GM23248 (cell line): ENCODE measurements at regions not wholly inside any gene's neighbourhood (a gene's known extent, or its start where the extent isn't known, plus 50 kb on each side); places are given as distances from the start of the nearest gene placed in this dataset.

ENCODE experiments used
- EZH2 ChIP-seq: fragments of 200-600 bp; sonication (generic); IDR thresholded peaks from 2 replicates; pipeline ENCODE4 v1.6.1; 2018; ENCODE audit warnings: antibody characterized with exemption, mild to moderate bottlenecking; ENCODE audit not compliant: insufficient read depth, poor library complexity, severe bottlenecking
- EZH2phosphoT487 ChIP-seq: fragments of 200-600 bp; sonication (generic); IDR thresholded peaks from 2 replicates; pipeline ENCODE4 v1.6.1; 2018; ENCODE audit warnings: antibody characterized with exemption, moderate library complexity, mild to moderate bottlenecking, low read depth; ENCODE audit not compliant: insufficient read depth

DNA sequence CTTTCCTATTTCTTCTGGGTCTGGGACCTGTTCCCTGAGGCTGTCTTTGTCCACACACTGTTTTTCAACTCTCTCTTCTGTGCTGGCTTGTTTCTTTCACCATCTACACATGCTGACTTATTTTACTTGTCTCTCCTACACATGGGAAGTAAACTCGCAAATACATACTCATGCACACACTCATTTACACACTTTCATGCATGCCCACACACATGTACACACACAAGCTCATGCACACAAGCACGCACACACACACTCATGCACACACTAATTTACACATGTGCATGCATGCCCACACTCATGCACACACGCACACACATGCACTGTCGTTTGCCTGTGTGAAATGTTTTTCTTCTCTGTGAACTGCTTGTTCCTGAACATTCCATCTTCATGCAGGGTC lies 169.0 kb downstream of the IRX2 start:
- TF ChIP-seq EZH2 (no peak), EZH2phosphoT487 (no peak)
